GM23338 (cell line): ENCODE measurements at regions not wholly inside any gene's neighbourhood (a gene's known extent, or its start where the extent isn't known, plus 50 kb on each side); places are given as distances from the start of the nearest gene placed in this dataset.

Source experiments
- CREB1 ChIP-seq: fragments of 250-450 bp; sonication (Bioruptor Pico); IDR thresholded peaks from 2 replicates; pipeline ENCODE4 v1.5.0; 2020; ENCODE audit warnings: low read depth, mild to moderate bottlenecking, moderate library complexity
- EZH2 ChIP-seq: fragments of 200-600 bp; sonication (generic); IDR thresholded peaks from one replicate; pipeline ENCODE4 v1.8.0; 2017; ENCODE audit warnings: antibody characterized with exemption, mild to moderate bottlenecking, low read depth; ENCODE audit not compliant: unreplicated experiment
- EZH2phosphoT487 ChIP-seq: fragments of 200-600 bp; sonication (generic); IDR thresholded peaks from one replicate; pipeline ENCODE4 v1.8.1; 2018; ENCODE audit warnings: antibody characterized with exemption; ENCODE audit not compliant: unreplicated experiment
- JUNB ChIP-seq: IDR thresholded peaks from one replicate; pipeline ENCODE4 v1.6.1; 2016; ENCODE audit warnings: antibody characterized with exemption; ENCODE audit not compliant: unreplicated experiment
- NANOG ChIP-seq: IDR thresholded peaks from 2 replicates; pipeline ENCODE4 v1.6.1; 2016; ENCODE audit warnings: antibody characterized with exemption, borderline replicate concordance
- POLR2AphosphoS5 ChIP-seq: IDR thresholded peaks from 2 replicates; pipeline ENCODE4 v1.6.1; 2016; ENCODE audit warnings: antibody characterized with exemption, low read depth
- ZNF331 ChIP-seq: fragments of 250-450 bp; sonication (Bioruptor Pico); IDR thresholded peaks from 2 replicates; pipeline ENCODE4 v1.5.0; 2020; ENCODE audit warnings: low read depth, mild to moderate bottlenecking, moderate library complexity
- TF ChIP-seq, protein P1 (sequence below): IDR thresholded peaks from one replicate; pipeline ENCODE4 v1.6.1; 2018; ENCODE audit warnings: antibody characterized with exemption; ENCODE audit not compliant: unreplicated experiment
- TF ChIP-seq, protein P2 (sequence below), 2 experiments: fragments of 200-600 bp in 1 of 2; sonication (generic) in 1 of 2; conservative IDR thresholded peaks; 2 replicates each; pipeline versions ENCODE4 v1.5.1 to v1.6.1; 2016 to 2017; ENCODE audit warnings: antibody characterized with exemption in 2 of 2, low read depth in 2 of 2, mild to moderate bottlenecking in 2 of 2, moderate library complexity in 1 of 2
- TF ChIP-seq, protein P3 (sequence below): fragments of 250-450 bp; sonication (Bioruptor Pico); IDR thresholded peaks from 2 replicates; pipeline ENCODE4 v1.5.0; 2020; ENCODE audit warnings: mild to moderate bottlenecking, moderate library complexity
- TF ChIP-seq, protein P4 (sequence below): IDR thresholded peaks from 2 replicates; pipeline ENCODE4 v1.6.1; 2016; ENCODE audit warnings: antibody characterized with exemption

DNA sequence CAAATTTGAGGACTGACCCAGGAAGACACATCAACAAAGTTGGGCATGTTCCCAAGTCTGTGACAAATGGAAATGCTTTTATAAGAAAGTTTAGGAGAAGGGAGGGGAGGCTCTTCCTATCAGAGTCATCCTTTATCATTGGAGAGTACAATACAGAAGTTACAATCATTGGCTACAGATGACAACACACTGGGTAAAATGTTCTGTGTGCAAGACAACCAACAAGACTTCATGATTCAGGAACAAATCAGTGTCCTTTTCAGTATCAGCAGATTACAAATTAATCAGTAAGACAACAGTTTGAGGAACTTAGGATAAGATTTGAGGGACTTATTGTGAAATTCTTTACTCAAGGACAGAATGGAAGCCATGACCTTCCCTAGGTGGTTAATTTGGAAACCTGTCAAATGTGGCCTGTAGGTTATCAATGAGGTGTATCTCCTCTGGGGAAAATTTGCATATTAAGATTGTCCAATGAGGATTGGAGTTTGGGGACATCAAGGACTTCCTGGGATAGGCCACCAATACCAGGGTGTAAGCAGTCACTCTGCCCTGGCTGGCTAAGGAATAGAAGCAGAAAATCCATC lies 274.4 kb upstream of the RORA start:
- TF ChIP-seq EZH2: no peak
- TF ChIP-seq CREB1 (CRISPR knock-in tag): no peak
- TF ChIP-seq, protein P1, sequence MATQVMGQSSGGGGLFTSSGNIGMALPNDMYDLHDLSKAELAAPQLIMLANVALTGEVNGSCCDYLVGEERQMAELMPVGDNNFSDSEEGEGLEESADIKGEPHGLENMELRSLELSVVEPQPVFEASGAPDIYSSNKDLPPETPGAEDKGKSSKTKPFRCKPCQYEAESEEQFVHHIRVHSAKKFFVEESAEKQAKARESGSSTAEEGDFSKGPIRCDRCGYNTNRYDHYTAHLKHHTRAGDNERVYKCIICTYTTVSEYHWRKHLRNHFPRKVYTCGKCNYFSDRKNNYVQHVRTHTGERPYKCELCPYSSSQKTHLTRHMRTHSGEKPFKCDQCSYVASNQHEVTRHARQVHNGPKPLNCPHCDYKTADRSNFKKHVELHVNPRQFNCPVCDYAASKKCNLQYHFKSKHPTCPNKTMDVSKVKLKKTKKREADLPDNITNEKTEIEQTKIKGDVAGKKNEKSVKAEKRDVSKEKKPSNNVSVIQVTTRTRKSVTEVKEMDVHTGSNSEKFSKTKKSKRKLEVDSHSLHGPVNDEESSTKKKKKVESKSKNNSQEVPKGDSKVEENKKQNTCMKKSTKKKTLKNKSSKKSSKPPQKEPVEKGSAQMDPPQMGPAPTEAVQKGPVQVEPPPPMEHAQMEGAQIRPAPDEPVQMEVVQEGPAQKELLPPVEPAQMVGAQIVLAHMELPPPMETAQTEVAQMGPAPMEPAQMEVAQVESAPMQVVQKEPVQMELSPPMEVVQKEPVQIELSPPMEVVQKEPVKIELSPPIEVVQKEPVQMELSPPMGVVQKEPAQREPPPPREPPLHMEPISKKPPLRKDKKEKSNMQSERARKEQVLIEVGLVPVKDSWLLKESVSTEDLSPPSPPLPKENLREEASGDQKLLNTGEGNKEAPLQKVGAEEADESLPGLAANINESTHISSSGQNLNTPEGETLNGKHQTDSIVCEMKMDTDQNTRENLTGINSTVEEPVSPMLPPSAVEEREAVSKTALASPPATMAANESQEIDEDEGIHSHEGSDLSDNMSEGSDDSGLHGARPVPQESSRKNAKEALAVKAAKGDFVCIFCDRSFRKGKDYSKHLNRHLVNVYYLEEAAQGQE: no peak
- TF ChIP-seq, protein P2, sequence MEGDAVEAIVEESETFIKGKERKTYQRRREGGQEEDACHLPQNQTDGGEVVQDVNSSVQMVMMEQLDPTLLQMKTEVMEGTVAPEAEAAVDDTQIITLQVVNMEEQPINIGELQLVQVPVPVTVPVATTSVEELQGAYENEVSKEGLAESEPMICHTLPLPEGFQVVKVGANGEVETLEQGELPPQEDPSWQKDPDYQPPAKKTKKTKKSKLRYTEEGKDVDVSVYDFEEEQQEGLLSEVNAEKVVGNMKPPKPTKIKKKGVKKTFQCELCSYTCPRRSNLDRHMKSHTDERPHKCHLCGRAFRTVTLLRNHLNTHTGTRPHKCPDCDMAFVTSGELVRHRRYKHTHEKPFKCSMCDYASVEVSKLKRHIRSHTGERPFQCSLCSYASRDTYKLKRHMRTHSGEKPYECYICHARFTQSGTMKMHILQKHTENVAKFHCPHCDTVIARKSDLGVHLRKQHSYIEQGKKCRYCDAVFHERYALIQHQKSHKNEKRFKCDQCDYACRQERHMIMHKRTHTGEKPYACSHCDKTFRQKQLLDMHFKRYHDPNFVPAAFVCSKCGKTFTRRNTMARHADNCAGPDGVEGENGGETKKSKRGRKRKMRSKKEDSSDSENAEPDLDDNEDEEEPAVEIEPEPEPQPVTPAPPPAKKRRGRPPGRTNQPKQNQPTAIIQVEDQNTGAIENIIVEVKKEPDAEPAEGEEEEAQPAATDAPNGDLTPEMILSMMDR (conservative IDR thresholded peaks at IDR 0.05; ENCODE audit: low read depth in 2 of 2): no peak
- no peak for TF ChIP-seq JUNB
- no peak for TF ChIP-seq POLR2AphosphoS5
- no peak for TF ChIP-seq EZH2phosphoT487
- TF ChIP-seq, protein P3, sequence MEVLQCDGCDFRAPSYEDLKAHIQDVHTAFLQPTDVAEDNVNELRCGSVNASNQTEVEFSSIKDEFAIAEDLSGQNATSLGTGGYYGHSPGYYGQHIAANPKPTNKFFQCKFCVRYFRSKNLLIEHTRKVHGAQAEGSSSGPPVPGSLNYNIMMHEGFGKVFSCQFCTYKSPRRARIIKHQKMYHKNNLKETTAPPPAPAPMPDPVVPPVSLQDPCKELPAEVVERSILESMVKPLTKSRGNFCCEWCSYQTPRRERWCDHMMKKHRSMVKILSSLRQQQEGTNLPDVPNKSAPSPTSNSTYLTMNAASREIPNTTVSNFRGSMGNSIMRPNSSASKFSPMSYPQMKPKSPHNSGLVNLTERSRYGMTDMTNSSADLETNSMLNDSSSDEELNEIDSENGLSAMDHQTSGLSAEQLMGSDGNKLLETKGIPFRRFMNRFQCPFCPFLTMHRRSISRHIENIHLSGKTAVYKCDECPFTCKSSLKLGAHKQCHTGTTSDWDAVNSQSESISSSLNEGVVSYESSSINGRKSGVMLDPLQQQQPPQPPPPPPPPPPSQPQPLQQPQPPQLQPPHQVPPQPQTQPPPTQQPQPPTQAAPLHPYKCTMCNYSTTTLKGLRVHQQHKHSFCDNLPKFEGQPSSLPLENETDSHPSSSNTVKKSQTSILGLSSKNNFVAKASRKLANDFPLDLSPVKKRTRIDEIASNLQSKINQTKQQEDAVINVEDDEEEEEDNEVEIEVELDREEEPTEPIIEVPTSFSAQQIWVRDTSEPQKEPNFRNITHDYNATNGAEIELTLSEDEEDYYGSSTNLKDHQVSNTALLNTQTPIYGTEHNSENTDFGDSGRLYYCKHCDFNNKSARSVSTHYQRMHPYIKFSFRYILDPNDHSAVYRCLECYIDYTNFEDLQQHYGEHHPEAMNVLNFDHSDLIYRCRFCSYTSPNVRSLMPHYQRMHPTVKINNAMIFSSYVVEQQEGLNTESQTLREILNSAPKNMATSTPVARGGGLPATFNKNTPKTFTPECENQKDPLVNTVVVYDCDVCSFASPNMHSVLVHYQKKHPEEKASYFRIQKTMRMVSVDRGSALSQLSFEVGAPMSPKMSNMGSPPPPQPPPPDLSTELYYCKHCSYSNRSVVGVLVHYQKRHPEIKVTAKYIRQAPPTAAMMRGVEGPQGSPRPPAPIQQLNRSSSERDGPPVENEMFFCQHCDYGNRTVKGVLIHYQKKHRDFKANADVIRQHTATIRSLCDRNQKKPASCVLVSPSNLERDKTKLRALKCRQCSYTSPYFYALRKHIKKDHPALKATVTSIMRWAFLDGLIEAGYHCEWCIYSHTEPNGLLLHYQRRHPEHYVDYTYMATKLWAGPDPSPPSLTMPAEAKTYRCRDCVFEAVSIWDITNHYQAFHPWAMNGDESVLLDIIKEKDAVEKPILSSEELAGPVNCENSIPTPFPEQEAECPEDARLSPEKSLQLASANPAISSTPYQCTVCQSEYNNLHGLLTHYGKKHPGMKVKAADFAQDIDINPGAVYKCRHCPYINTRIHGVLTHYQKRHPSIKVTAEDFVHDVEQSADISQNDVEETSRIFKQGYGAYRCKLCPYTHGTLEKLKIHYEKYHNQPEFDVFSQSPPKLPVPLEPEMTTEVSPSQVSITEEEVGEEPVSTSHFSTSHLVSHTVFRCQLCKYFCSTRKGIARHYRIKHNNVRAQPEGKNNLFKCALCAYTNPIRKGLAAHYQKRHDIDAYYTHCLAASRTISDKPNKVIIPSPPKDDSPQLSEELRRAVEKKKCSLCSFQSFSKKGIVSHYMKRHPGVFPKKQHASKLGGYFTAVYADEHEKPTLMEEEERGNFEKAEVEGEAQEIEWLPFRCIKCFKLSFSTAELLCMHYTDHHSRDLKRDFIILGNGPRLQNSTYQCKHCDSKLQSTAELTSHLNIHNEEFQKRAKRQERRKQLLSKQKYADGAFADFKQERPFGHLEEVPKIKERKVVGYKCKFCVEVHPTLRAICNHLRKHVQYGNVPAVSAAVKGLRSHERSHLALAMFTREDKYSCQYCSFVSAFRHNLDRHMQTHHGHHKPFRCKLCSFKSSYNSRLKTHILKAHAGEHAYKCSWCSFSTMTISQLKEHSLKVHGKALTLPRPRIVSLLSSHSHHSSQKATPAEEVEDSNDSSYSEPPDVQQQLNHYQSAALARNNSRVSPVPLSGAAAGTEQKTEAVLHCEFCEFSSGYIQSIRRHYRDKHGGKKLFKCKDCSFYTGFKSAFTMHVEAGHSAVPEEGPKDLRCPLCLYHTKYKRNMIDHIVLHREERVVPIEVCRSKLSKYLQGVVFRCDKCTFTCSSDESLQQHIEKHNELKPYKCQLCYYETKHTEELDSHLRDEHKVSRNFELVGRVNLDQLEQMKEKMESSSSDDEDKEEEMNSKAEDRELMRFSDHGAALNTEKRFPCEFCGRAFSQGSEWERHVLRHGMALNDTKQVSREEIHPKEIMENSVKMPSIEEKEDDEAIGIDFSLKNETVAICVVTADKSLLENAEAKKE: no peak
- TF ChIP-seq NANOG: no peak
- no peak for TF ChIP-seq ZNF331 (CRISPR knock-in tag)
- TF ChIP-seq, protein P4, sequence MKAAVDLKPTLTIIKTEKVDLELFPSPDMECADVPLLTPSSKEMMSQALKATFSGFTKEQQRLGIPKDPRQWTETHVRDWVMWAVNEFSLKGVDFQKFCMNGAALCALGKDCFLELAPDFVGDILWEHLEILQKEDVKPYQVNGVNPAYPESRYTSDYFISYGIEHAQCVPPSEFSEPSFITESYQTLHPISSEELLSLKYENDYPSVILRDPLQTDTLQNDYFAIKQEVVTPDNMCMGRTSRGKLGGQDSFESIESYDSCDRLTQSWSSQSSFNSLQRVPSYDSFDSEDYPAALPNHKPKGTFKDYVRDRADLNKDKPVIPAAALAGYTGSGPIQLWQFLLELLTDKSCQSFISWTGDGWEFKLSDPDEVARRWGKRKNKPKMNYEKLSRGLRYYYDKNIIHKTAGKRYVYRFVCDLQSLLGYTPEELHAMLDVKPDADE: no peak
